Right cardiac atrium (tissue), 5 donors: ENCODE measurements at regions not wholly inside any gene's neighbourhood (a gene's known extent, or its start where the extent isn't known, plus 50 kb on each side); places are given as distances from the start of the nearest gene placed in this dataset.

Experiments
- ATAC-seq, 2 donors: fragments of 200-7000 bp; cut with Tn5 transposase; one replicate each; pipeline versions ENCODE4 v1.8.0 to v1.9.1; 2020; ENCODE audit warnings: moderate library complexity in 2 of 2, mild to moderate bottlenecking in 1 of 2
- DNase-seq, 3 donors: peaks; one replicate each; pipeline ENCODE4 v3.0.0-alpha.2; 2020
- H3K27ac ChIP-seq: one replicate; pipeline ENCODE4 v1.5.1; 2013; ENCODE audit warnings: mild to moderate bottlenecking, low read length, control low read depth, moderate library complexity
- H3K27me3 ChIP-seq: one replicate; pipeline ENCODE4 v1.6.1; 2013; ENCODE audit not compliant: control insufficient read depth, insufficient read depth
- H3K4me1 ChIP-seq: one replicate; pipeline ENCODE4 v1.6.1; 2013; ENCODE audit warnings: low read length; ENCODE audit not compliant: control insufficient read depth, insufficient read depth
- H3K4me3 ChIP-seq: one replicate; pipeline ENCODE4 v1.5.1; 2013; ENCODE audit warnings: low read length, control low read depth
- H3K9me3 ChIP-seq: one replicate; pipeline ENCODE4 v1.6.1; 2013; ENCODE audit warnings: low read length; ENCODE audit not compliant: control insufficient read depth
- WGBS: extraction: QIAGEN DNeasy Blood & Tissue Kit; methylation state at CpG from one replicate; pipeline ENCODE4 v1.1.7; 2013; 5-methylcytosine and 5-hydroxymethylcytosine counted together
- intact Hi-C, 4 donors: fragments of 100-400 bp; cut with DNase I; formaldehyde crosslinking; loops; one replicate each; pipeline versions ENCODE4 v1.11.0 to v1.14.0; 2022 to 2023
- donor health status: healthy with polysubstance abuse.
- donor health status: DM: no; HTN: yes; CAD: no.
- donor health status: DM: no; HTN: no; CAD: no.
- donor health status: DM: no; HTN: yes; CAD: no; lungs with severe emphysema.
- donor health status: DM: yes; HTN: yes; CAD: no.

DNA sequence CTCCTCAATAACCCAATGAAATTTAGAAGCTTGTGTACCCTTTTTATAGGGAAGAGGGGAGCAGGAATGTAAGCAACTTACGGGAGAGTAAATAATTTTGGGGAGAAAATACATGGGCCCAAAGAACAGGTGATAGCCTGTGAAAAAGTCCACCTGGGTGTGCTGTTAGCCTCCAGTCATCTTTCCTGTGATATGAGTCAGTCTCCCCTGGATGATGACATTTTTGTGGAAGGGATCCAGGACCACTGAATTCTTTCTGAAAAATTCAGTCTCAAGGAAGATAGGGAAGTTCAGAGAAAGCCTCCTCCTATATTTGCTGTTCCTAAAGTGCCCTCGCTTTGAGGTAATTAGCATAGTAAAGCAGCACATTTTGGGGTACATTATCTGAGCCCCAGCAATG lies 149.8 kb downstream of the SQOR start:
- no peaks in the 10 kb centered on the region for H3K4me1 ChIP-seq
- H3K4me3 ChIP-seq = no peak overlapping the region
- no peak overlapping the region for H3K27ac ChIP-seq
- WGBS = 46% methylated on average over 2 of the region's 2 CpGs
- intact Hi-C loops = no loop called here
- no peaks in the 10 kb centered on the region for H3K9me3 ChIP-seq
- ATAC-seq = no peak
- DNase-seq = no peak
- no peaks in the 10 kb centered on the region for H3K27me3 ChIP-seq

DNA sequence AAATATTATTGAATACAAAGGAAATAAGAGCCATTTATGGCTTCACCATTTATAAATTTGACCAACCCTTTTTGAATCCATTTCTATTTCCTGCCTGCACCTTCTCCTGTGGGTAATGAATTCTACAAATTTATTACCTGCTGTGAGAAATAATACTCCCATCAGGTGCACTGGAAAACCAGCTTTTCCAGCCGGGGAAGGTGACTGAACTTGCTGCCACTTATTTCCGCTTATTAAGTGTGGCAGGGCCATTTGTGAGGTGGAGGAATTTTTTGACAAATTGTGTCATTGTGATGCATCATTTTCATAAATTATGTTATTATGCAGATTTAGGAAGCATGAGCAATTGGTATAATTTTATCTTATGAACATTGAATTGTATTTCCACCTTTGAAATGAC lies 151.1 kb downstream of the SQOR start:
- no peaks in the 10 kb centered on the region for H3K4me1 ChIP-seq
- ATAC-seq (no peak), DNase-seq (no peak)
- no peaks in the 10 kb centered on the region for H3K27me3 ChIP-seq
- intact Hi-C loops = no loop called here
- no peaks in the 10 kb centered on the region for H3K9me3 ChIP-seq
- WGBS = 98% methylated on average over 2 of the region's 2 CpGs
- H3K27ac ChIP-seq = no peak overlapping the region
- H3K4me3 ChIP-seq = no peak overlapping the region

DNA sequence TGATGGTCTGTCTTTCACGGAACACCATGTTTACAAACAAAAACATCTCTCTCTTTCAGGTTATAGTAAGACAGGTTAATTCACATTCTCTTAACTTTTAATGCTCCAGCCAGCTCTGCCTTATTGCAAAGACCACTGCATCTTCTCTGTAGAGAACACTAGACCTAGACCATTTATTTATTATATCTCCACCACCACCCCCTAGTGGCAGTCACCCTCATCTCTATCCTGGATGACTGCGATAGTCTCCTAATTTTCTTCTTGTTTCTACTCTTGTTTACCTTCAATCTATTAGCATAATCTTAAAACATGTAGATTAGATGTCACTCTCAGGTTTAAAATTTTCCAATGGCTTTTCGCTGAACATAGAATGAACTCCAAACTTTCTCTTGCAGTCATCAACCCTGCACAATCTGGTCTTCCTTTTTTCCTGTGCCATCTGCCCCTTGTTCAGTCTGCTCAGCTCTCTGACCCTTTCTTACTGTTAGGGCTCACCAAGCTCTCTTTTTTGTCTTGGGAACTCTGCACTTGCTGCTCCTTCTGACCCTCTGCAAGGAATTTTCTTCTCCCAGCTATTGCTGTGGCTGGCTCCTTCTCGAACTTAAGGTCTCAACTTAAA lies 155.6 kb downstream of the SQOR start:
- no peak overlapping the region for H3K27ac ChIP-seq
- peak; percentile 43 to 56 for ATAC-seq
- peak in 1 of 3 donors; percentile 15 for DNase-seq
- no peaks in the 10 kb centered on the region for H3K4me1 ChIP-seq
- H3K9me3 ChIP-seq = no peaks in the 10 kb centered on the region
- WGBS = 40% methylated on average over 4 of the region's 4 CpGs
- intact Hi-C loops = loop anchor here in 3 of 4 donors (2.0 to 5.0 kb wide), 3 partner anchors 76 to 84 kb away; no protein-coding TSS in a partner anchor
- H3K4me3 ChIP-seq = no peak overlapping the region
- peaks cover 3% of the 10 kb centered on the region for H3K27me3 ChIP-seq

DNA sequence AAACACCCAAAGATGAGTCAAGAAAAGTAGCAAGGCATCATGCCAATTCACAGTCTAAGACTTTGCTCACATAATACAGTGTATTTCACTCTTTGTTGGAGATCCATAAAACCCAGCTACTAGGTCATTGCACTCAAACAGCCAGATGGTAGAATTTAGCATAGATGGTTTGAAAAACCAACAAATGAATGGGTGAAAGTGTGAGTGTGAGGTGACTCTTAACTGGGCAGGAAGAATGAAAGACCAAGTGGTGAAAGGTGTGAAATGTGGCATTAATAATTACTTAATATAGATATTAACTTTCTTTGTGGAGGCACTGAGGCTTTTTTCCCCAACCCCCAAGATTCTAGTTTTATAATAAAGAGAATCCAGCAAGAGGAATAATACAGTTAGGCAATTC lies 159.5 kb downstream of the SQOR start:
- no peak for ATAC-seq

GRCh38 chr15:45794712-45795439 lies 160.0 kb downstream of the SQOR start:
- Histone ChIP-seq H3K4me3 (no peak overlapping the region), H3K27me3 (peaks cover 3% of the 10 kb centered on the region), H3K27ac (no peak overlapping the region), H3K4me1 (no peaks in the 10 kb centered on the region), H3K9me3 (no peaks in the 10 kb centered on the region)
- intact Hi-C loops = loop anchor here in 2 of 4 donors (5.0 kb wide), 1 partner anchor 83 kb away; no protein-coding TSS in a partner anchor
- WGBS = 58% methylated on average over 6 of the region's 6 CpGs
- DNase-seq (no peak), ATAC-seq (no peak)

More for the DNA sequence above, 159.5 kb downstream of the SQOR start:
- DNase-seq = no peak
- no peaks in the 10 kb centered on the region for H3K9me3 ChIP-seq
- intact Hi-C loops = loop anchor here in 2 of 4 donors (5.0 kb wide), 1 partner anchor 82 kb away; no protein-coding TSS in a partner anchor
- H3K27ac ChIP-seq = no peak overlapping the region
- H3K27me3 ChIP-seq = peaks cover 3% of the 10 kb centered on the region
- no peaks in the 10 kb centered on the region for H3K4me1 ChIP-seq
- no peak overlapping the region for H3K4me3 ChIP-seq

DNA sequence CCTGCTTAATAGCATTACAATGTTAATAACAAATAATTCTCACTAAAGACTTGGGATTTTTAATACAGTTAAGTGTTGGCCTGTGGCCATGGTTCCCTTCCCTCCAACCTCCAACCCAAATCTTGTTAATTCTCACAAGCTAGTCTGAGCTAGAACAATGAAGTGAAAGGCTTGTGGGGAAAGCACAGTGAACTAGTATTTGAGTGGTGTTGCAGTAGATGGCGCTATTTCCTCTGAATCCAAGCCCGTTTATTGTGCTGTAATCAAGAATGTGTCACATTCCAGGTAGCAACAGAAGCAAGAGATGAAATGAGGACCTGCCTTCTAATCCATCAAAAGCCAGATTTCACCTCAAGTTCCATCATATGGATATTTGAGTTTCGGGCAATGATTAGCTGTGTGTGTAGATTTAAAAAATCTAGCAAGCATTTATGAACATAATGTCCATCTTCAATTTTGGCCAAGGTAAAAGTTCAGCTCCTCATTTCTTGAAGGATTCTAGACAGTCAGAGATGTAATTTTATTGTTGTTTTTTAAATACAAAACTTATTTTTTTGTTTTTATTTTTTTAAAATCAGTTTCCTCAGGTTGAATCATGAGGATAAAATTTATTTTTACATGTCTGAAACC lies 160.7 kb downstream of the SQOR start:
- intact Hi-C loops = no loop called here
- ATAC-seq (peak; percentile 51 to 52), DNase-seq (no peak)
- Histone ChIP-seq H3K4me1 (no peaks in the 10 kb centered on the region), H3K27me3 (peaks cover 3% of the 10 kb centered on the region), H3K27ac (no peak overlapping the region), H3K9me3 (no peaks in the 10 kb centered on the region), H3K4me3 (no peak overlapping the region)
- 14% methylated on average over 3 of the region's 3 CpGs for WGBS

DNA sequence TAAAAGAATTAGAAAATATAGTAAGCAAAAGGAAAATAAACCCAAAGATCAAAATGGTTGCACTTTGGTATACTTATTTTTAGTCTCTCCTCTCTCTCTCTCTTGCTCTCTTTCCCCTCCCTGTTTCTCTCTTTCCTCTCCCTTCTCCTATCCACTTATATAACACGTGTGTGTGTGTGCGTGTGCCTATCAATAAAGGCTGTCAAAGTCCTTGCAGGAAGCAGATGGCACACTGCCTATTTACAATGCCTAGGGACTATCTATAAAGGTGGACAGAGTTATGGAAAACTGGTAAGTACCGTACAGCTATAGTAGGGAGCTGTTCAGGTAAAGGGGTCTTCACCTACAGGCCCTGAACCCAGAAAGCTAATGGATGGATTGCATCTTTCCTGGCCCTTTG lies 161.6 kb downstream of the SQOR start:
- intact Hi-C loops = no loop called here
- no peaks in the 10 kb centered on the region for H3K9me3 ChIP-seq
- peaks cover 3% of the 10 kb centered on the region for H3K27me3 ChIP-seq
- no peaks in the 10 kb centered on the region for H3K4me1 ChIP-seq
- DNase-seq = no peak
- H3K4me3 ChIP-seq = no peak overlapping the region
- no peak for ATAC-seq
- H3K27ac ChIP-seq = no peak overlapping the region
- WGBS = 71% methylated on average over 3 of the region's 3 CpGs

- H3K9me3 ChIP-seq = no peaks in the 10 kb centered on the region
- ATAC-seq = no peak
- intact Hi-C loops = no loop called here
- H3K4me3 ChIP-seq = no peak overlapping the region
- no peaks in the 10 kb centered on the region for H3K27me3 ChIP-seq
- no peak for DNase-seq
- 76% methylated on average over 3 of the region's 3 CpGs for WGBS
- H3K27ac ChIP-seq = no peak overlapping the region
- H3K4me1 ChIP-seq = no peaks in the 10 kb centered on the region
These were observed 164.7 kb downstream of the SQOR start for GRCh38 chr15:45799508-45799907.

- no peaks in the 10 kb centered on the region for H3K9me3 ChIP-seq
- no peak overlapping the region for H3K4me3 ChIP-seq
- no peak for ATAC-seq
- H3K27ac ChIP-seq = no peak overlapping the region
- no peaks in the 10 kb centered on the region for H3K4me1 ChIP-seq
- WGBS = 65% methylated on average over 4 of the region's 4 CpGs
- intact Hi-C loops = no loop called here
- H3K27me3 ChIP-seq = no peaks in the 10 kb centered on the region
- no peak for DNase-seq
These were observed 166.7 kb downstream of the SQOR start for GRCh38 chr15:45801543-45801942.

DNA sequence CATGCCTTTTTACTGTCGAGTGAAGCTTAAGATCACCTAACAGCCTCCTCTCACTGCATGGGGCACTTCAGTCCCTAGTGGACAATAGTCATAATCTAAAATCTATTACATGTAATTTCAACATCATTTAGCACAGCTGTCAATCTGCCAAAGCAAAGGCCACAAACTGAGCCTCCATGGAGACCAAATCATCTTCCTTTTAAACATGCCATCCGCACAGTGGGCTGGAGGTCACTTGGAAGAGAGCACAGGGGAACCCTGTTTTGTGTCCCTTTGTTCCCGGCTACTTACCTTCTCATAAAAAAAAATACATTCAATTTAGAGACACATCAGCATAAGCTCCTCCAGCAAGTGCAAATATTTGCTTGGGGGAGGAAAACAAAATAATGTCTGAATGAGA lies 167.3 kb downstream of the SQOR start:
- Histone ChIP-seq H3K27me3 (no peaks in the 10 kb centered on the region), H3K4me3 (no peak overlapping the region)
- WGBS = 85% methylated on average over 3 of the region's 3 CpGs

GRCh38 chr15:45804028-45804427 lies 169.2 kb downstream of the SQOR start:
- Histone ChIP-seq H3K4me1 (no peaks in the 10 kb centered on the region), H3K4me3 (no peak overlapping the region), H3K27ac (no peak overlapping the region), H3K9me3 (no peaks in the 10 kb centered on the region), H3K27me3 (no peaks in the 10 kb centered on the region)
- 94% methylated on average over 3 of the region's 3 CpGs for WGBS
- intact Hi-C loops = no loop called here
- DNase-seq (no peak), ATAC-seq (no peak)

More for the DNA sequence above, 167.3 kb downstream of the SQOR start:
- H3K27ac ChIP-seq = no peak overlapping the region
- intact Hi-C loops = no loop called here
- H3K4me1 ChIP-seq = no peaks in the 10 kb centered on the region
- DNase-seq = no peak
- no peak for ATAC-seq
- H3K9me3 ChIP-seq = no peaks in the 10 kb centered on the region
